Suprapubic skin (tissue), 3 donors: ENCODE measurements at regions not wholly inside any gene's neighbourhood (a gene's known extent, or its start where the extent isn't known, plus 50 kb on each side); places are given as distances from the start of the nearest gene placed in this dataset.

Experiments
- EP300 ChIP-seq: sonication (generic); formaldehyde crosslinking; IDR thresholded peaks from one replicate; pipeline ENCODE4 v1.6.1; 2017; ENCODE audit warnings: antibody characterized with exemption
- POLR2A ChIP-seq, 2 donors: fragments of 450-650 bp; IDR thresholded peaks; one replicate each; pipeline ENCODE4 v1.6.1; 2017; ENCODE audit warnings: antibody characterized with exemption in 2 of 2, mild to moderate bottlenecking in 2 of 2, moderate library complexity in 2 of 2
- TF ChIP-seq, protein P1 (sequence below), 2 donors: fragments of 200-600 bp in 1 of 2; fragments of 450-650 bp in 1 of 2; sonication (generic) in 1 of 2; IDR thresholded peaks; one replicate each; pipeline ENCODE4 v1.5.1; 2016 to 2019; ENCODE audit warnings: antibody characterized with exemption in 2 of 2, mild to moderate bottlenecking in 1 of 2, moderate library complexity in 1 of 2

DNA sequence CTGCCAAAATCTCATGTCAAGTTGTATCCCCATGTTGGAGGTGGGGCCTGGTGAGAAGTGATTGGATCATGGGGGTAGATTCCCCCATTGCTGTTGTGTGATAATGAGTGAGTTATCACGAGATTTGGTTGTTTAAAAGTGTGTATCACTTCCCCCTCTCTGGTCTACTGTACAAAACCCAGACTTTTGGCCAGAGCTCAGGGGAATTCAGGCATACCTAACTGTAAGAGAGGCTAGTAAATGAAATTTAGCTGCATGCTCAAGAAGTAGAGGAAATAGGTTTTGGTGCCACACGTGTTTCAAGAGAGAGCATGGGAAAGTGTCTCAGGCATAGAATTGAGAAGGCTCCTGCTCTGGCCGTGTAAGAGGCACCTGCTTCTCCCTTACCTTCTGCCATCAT is 190.5 kb upstream of the GALNTL6 start:
- TF ChIP-seq, protein P1, sequence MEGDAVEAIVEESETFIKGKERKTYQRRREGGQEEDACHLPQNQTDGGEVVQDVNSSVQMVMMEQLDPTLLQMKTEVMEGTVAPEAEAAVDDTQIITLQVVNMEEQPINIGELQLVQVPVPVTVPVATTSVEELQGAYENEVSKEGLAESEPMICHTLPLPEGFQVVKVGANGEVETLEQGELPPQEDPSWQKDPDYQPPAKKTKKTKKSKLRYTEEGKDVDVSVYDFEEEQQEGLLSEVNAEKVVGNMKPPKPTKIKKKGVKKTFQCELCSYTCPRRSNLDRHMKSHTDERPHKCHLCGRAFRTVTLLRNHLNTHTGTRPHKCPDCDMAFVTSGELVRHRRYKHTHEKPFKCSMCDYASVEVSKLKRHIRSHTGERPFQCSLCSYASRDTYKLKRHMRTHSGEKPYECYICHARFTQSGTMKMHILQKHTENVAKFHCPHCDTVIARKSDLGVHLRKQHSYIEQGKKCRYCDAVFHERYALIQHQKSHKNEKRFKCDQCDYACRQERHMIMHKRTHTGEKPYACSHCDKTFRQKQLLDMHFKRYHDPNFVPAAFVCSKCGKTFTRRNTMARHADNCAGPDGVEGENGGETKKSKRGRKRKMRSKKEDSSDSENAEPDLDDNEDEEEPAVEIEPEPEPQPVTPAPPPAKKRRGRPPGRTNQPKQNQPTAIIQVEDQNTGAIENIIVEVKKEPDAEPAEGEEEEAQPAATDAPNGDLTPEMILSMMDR (IDR thresholded peaks at IDR 0.05): no peak
- TF ChIP-seq POLR2A (IDR thresholded peaks at IDR 0.05) (no peak), EP300 (no peak)
